SKM-1 treated with dmso at 0.1 percent for 144 hours (cell line): ENCODE measurements at regions not wholly inside any gene's neighbourhood (a gene's known extent, or its start where the extent isn't known, plus 50 kb on each side); places are given as distances from the start of the nearest gene placed in this dataset.

Experiments
- DNase-seq: peaks from one replicate; lab custom pipeline; 2025; ENCODE audit not compliant: unreplicated experiment; lab: John Stamatoyannopoulos, UW

GRCh38 chr14:87566991-87567390 lies 426.0 kb downstream of the GALC start:
- no peak for DNase-seq

GRCh38 chr14:87547536-87547935 lies 445.4 kb downstream of the GALC start:
- no peak for DNase-seq

GRCh38 chr14:87542288-87542687 lies 450.7 kb downstream of the GALC start:
- no peak for DNase-seq

- no peak for DNase-seq
Observed at GRCh38 chr14:87540339-87540738, 452.6 kb downstream of the GALC start.

GRCh38 chr14:87529081-87529480 lies 463.9 kb downstream of the GALC start:
- no peak for DNase-seq

GRCh38 chr14:87526731-87527130 lies 466.3 kb downstream of the GALC start:
- no peak for DNase-seq

- DNase-seq = no peak
Observed at GRCh38 chr14:87524011-87524410, 469.0 kb downstream of the GALC start.

GRCh38 chr14:87522575-87522974 lies 470.4 kb downstream of the GALC start:
- DNase-seq = no peak

GRCh38 chr14:87508333-87508732 lies 484.6 kb downstream of the GALC start:
- no peak for DNase-seq

GRCh38 chr14:87503711-87504110 lies 489.3 kb downstream of the GALC start:
- no peak for DNase-seq

GRCh38 chr14:87497301-87497700 lies 495.7 kb downstream of the GALC start:
- no peak for DNase-seq

GRCh38 chr14:87494010-87494409 lies 499.0 kb downstream of the GALC start:
- no peak for DNase-seq

GRCh38 chr14:87492561-87492960 lies 500.4 kb downstream of the GALC start:
- no peak for DNase-seq

GRCh38 chr14:87491816-87492215 lies 501.2 kb downstream of the GALC start:
- no peak for DNase-seq

- no peak for DNase-seq
Observed at GRCh38 chr14:87489196-87489819, 503.7 kb downstream of the GALC start.

GRCh38 chr14:87483271-87484260 lies 509.4 kb downstream of the GALC start:
- no peak for DNase-seq

GRCh38 chr14:87468531-87468930 lies 524.5 kb downstream of the GALC start:
- no peak for DNase-seq

- no peak for DNase-seq
Observed at GRCh38 chr14:87467578-87467977, 525.4 kb downstream of the GALC start.

- no peak for DNase-seq
Observed at GRCh38 chr14:87465770-87466169, 527.2 kb downstream of the GALC start.

- DNase-seq = no peak
Observed at GRCh38 chr14:87461704-87462103, 531.3 kb downstream of the GALC start.

- DNase-seq = no peak
Observed at GRCh38 chr14:87457720-87458119, 535.3 kb downstream of the GALC start.

GRCh38 chr14:87450193-87450592 lies 542.8 kb downstream of the GALC start:
- DNase-seq = no peak
